IgD-negative memory B cell (primary cell): ENCODE measurements at regions not wholly inside any gene's neighbourhood (a gene's known extent, or its start where the extent isn't known, plus 50 kb on each side); places are given as distances from the start of the nearest gene placed in this dataset.

Source experiments
- H3K27ac Mint-ChIP-seq, 3 donors: one replicate each; pipeline ENCODE4 v1.8.0; 2020 to 2022; ENCODE audit warnings: mild to moderate bottlenecking in 3 of 3, mixed read lengths in 3 of 3, moderate library complexity in 1 of 3
- H3K27me3 Mint-ChIP-seq: one replicate; pipeline ENCODE4 v1.8.0; 2021; ENCODE audit warnings: mixed read lengths
- H3K36me3 Mint-ChIP-seq: one replicate; pipeline ENCODE4 v1.8.0; 2020; ENCODE audit warnings: mild to moderate bottlenecking, mixed read lengths
- H3K4me1 Mint-ChIP-seq, 3 donors: one replicate each; pipeline ENCODE4 v1.8.0; 2020 to 2022; ENCODE audit warnings: mixed read lengths in 3 of 3, mild to moderate bottlenecking in 1 of 3
- H3K4me3 Mint-ChIP-seq, 4 donors: one replicate each; pipeline ENCODE4 v1.8.0; 2020 to 2022; ENCODE audit warnings: mild to moderate bottlenecking in 4 of 4, mixed read lengths in 4 of 4, moderate library complexity in 3 of 4
- H3K9me3 Mint-ChIP-seq, 3 donors: one replicate each; pipeline ENCODE4 v1.8.0; 2020 to 2021; ENCODE audit warnings: mixed read lengths in 3 of 3, mild to moderate bottlenecking in 1 of 3

DNA sequence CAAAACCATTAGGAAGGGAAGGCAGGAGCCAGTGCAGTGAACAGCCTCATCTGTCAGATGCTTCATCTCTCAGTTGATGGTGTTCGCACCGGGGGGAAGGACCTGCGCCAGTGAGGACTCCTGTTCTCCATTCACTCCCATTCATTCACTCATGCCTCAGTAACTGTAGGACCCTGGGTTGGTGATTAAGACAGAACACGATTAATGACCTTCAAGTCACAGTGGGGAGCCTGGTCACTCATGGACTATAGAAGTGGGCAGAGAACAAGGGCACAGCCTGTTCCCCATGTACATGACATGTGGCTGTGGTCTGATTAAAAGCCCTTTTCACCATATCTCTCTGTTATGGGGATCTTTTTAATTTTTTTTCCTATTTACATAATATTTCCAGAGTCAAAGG, 113.3 kb downstream of the RPS12 start:
- Mint-ChIP-seq H3K36me3 (no peaks in the 10 kb centered on the region), H3K4me3 (no peak overlapping the region), H3K27me3 (peaks cover 7% of the 10 kb centered on the region), H3K9me3 (no peaks in the 10 kb centered on the region), H3K27ac (no peak overlapping the region), H3K4me1 (no peaks in the 10 kb centered on the region)

DNA sequence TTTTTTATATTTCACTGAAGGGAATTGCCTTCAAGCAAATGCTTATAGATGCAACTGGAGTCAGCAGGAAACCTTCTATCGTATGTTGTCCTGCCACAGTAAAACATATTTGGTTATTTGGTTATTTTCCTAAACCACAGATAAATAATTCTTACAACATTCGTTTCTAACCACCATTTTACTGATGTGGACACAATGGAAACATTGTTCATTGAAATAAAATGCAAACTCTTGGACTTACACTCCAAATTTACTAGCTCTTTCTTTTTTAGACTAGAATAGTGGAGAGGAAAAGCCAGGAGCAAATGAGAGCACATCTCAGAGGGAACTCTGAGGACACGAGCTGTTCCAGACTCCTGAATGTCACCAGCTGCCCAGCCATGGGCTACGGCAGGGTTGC, 114.8 kb downstream of the RPS12 start:
- H3K4me1 Mint-ChIP-seq: no peaks in the 10 kb centered on the region
- no peaks in the 10 kb centered on the region for H3K36me3 Mint-ChIP-seq
- no peak overlapping the region for H3K4me3 Mint-ChIP-seq
- peaks cover 14% of the 10 kb centered on the region for H3K27me3 Mint-ChIP-seq
- H3K9me3 Mint-ChIP-seq: no peaks in the 10 kb centered on the region
- no peak overlapping the region for H3K27ac Mint-ChIP-seq

DNA sequence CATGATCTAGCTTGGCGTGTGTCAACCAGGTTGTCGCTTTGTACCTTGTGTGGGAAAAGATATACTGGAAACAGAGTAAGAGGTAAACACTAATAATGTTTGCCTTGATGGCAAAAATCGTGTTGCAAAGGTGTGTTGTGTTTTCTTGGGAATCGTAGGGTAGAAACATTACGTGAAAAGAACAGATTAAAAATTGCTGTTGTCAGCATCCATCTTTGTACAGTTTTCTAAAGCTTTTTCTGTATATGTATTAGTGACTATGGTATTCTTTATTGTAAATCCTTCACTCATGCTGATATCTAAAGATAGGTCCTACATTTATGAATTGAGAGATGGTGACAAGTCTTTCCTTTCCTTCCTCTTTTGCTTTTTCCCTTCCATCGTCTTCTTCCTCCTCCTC, 116.9 kb downstream of the RPS12 start:
- Mint-ChIP-seq H3K36me3 (no peaks in the 10 kb centered on the region), H3K9me3 (no peaks in the 10 kb centered on the region), H3K27me3 (peaks cover 14% of the 10 kb centered on the region), H3K4me1 (no peaks in the 10 kb centered on the region), H3K4me3 (no peak overlapping the region), H3K27ac (no peak overlapping the region)

DNA sequence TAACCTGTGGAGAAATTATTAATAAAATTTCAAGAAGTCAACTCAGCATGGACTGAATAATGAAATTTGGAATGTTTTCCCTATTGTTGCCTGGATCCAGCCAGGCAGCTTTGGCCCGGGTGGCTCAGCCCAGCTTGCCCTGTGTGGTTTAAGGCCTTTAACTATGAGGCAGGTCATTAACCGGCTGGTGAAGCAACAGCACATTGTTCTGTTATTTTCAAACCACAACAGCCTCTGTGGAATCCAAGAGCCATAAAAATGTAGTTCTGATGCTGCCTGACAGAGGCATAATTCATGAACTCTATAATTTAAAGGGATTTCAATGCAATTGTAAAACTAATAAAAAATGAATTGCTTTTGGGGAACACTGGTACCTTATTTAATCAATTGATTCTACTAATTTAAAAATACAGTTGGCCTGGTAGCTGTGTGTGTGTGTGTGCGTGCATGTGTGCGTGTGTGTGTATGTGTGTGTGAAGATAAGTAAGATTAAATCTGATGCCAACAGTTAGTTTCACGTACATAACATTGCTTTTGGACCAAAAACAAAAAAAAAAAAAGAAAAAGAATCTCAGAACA, 117.7 kb downstream of the RPS12 start:
- Mint-ChIP-seq H3K4me3 (no peak overlapping the region), H3K9me3 (no peaks in the 10 kb centered on the region), H3K27ac (peak overlapping the region in 1 of 3 donors; percentile 21), H3K4me1 (no peaks in the 10 kb centered on the region), H3K36me3 (no peaks in the 10 kb centered on the region), H3K27me3 (peaks cover 14% of the 10 kb centered on the region)

DNA sequence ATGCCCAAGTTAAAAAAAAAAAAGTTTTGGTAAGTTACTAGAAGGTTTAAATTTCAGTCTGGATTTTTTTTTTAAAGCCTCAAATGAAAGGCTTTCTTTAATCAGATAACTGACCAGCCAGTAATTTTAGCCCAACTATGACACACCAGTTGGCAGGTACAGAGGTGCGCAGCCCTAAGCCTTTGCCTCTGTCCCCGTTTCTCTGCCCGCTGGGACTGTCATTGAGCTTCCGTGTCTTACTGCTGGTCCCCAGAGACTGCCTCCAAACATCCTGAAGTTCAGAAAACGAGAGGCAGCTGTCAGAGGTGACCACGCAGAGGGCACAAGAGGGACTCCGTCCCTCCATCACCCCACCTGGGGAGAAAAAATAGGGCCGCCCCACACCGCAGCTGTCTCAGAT, 118.2 kb downstream of the RPS12 start:
- Mint-ChIP-seq H3K9me3 (no peaks in the 10 kb centered on the region), H3K4me1 (peaks cover 0 to under 1% (median 0%) of the 10 kb centered on the region in 3 donors), H3K36me3 (no peaks in the 10 kb centered on the region), H3K27me3 (peaks cover 16% of the 10 kb centered on the region), H3K4me3 (no peak overlapping the region), H3K27ac (no peak overlapping the region)

DNA sequence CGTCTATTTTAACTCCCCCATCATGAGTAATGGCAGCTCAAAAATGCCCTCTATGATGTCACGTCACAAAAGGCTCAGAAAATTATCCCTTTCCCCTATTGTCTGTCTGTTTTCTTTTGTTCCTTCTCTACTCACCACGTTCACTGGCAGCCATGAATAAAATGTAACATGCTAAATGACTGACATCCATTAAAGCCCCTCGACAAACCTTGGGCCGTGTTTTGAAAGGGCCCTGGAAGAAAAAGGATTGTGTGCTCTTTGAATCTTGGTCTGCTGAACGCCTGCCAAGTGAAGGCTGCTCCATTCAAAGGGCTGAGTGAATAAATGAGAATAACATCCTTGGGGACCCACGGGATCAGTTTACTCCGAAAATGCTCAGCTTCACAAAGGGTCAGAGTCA, 118.7 kb downstream of the RPS12 start:
- Mint-ChIP-seq H3K4me1 (peaks cover 0 to 2% (median 0%) of the 10 kb centered on the region in 3 donors), H3K4me3 (no peak overlapping the region), H3K27me3 (peaks cover 16% of the 10 kb centered on the region), H3K9me3 (no peaks in the 10 kb centered on the region), H3K36me3 (no peaks in the 10 kb centered on the region), H3K27ac (no peak overlapping the region)

DNA sequence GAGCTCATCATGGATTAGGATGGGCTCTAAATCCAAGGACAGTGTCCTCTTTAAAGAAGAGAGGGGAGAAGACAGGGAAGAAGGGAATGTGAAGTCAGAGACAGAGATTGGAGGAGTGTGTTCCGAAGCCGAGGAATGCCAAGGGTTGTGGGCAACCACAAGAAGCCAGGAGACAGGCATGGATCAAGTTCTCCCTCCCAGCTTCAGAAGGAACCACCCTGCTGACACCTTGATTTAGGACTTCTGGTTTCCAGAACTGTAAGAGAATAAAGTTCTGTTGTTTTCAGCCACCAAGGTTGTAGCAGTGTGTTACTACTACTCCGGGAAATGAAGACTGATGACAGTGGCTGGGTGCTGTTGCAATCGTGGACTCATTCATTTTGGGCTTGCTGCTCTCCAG, 120.1 kb downstream of the RPS12 start:
- peaks cover 0 to 7% (median 5%) of the 10 kb centered on the region in 3 donors for H3K9me3 Mint-ChIP-seq
- no peaks in the 10 kb centered on the region for H3K36me3 Mint-ChIP-seq
- H3K4me1 Mint-ChIP-seq: peaks cover 0 to 2% (median 0%) of the 10 kb centered on the region in 3 donors
- no peak overlapping the region for H3K27ac Mint-ChIP-seq
- H3K27me3 Mint-ChIP-seq: peaks cover 14% of the 10 kb centered on the region
- H3K4me3 Mint-ChIP-seq: no peak overlapping the region

DNA sequence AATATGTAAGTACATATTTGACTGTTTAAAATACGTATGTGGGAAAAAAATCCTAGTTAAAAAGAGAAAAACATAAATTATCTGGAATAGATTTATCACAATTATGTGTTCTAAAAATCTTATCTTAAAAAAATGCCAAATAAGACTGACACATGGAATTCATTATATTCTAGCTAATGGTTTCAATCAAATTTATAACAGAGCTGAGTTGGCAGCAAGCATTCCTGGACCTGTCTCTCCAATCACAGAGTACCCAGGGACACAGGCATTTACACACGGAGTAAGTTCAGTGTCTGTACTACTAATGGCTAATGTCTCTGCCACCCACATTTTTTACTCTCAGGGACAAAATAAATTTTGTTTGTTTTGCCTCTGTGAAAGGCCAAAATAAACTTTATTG, 122.3 kb downstream of the RPS12 start:
- peaks cover 13% of the 10 kb centered on the region for H3K27me3 Mint-ChIP-seq
- peaks cover 0 to 2% (median 0%) of the 10 kb centered on the region in 3 donors for H3K4me1 Mint-ChIP-seq
- peaks cover 0 to 7% (median 5%) of the 10 kb centered on the region in 3 donors for H3K9me3 Mint-ChIP-seq
- no peak overlapping the region for H3K27ac Mint-ChIP-seq
- H3K4me3 Mint-ChIP-seq: no peak overlapping the region
- no peaks in the 10 kb centered on the region for H3K36me3 Mint-ChIP-seq

DNA sequence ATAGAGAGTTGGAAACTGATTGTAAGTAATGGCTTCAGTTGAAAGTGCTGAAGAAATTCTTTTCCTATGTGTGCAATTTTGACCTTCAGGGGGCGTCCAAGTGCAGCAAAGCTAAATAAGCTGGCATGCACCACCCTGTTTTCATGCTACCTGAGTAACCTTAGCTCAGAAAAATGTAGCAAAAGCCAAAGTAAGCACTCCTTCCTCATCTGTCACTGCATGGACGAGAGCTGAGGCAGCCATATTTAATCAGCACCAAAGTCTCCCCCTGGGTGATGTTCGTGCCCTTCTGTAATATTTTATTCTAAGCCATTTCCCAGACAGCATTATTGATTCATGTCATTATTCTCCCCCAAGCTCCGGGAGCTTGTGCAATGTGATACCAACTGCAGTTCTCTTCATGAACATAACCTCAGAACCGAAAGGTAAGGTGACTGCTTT, 123.1 kb downstream of the RPS12 start:
- peaks cover 13% of the 10 kb centered on the region for H3K27me3 Mint-ChIP-seq
- H3K9me3 Mint-ChIP-seq: peaks cover 0 to 7% (median 5%) of the 10 kb centered on the region in 3 donors
- H3K4me1 Mint-ChIP-seq: peaks cover 0 to 2% (median 0%) of the 10 kb centered on the region in 3 donors
- H3K27ac Mint-ChIP-seq: no peak overlapping the region
- H3K4me3 Mint-ChIP-seq: no peak overlapping the region
- no peaks in the 10 kb centered on the region for H3K36me3 Mint-ChIP-seq

DNA sequence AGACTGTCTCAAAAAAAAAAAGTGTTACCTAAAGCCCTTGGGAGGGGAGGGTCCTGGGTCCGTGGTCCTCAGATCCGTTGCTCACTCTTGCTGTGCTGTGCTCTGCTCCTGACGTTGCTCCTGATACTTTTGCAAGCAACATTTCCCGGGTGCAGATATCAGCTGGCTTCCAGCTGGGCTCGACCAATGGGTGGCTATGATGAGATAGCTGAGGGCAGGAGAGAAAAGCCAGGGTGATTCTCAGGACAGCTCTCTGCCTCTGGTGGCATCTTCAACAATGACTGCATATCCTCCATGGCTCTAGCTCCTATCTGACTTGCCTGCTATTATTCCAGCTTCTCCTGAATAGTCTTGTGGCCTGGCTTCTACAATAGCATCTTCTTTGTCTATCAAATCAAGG, 134.5 kb downstream of the RPS12 start:
- no peaks in the 10 kb centered on the region for H3K9me3 Mint-ChIP-seq
- H3K27me3 Mint-ChIP-seq: peaks cover 5% of the 10 kb centered on the region
- H3K4me3 Mint-ChIP-seq: no peak overlapping the region
- no peaks in the 10 kb centered on the region for H3K36me3 Mint-ChIP-seq
- H3K4me1 Mint-ChIP-seq: no peaks in the 10 kb centered on the region
- no peak overlapping the region for H3K27ac Mint-ChIP-seq

DNA sequence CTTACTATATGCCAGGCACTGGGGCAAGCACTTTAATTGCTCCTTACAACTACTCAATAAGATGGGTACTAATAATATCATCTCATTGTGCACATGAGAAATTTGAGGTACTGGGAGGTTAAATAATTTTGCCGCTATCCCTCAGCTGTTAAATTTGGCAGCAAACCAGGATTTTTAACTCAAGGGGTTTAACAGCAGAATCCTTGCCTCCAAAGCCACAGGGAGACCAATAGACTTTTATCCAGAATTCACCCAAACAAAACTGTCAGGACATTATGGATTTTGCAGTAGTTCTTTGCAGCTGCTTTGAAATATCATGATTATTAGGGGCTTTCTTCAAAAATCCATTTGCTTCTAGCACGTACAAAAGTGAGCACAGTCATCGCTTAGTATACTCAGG, 136.2 kb downstream of the RPS12 start:
- Mint-ChIP-seq H3K36me3 (no peaks in the 10 kb centered on the region), H3K4me1 (no peaks in the 10 kb centered on the region), H3K27me3 (peaks cover 1% of the 10 kb centered on the region), H3K9me3 (no peaks in the 10 kb centered on the region), H3K27ac (no peak overlapping the region), H3K4me3 (no peak overlapping the region)

DNA sequence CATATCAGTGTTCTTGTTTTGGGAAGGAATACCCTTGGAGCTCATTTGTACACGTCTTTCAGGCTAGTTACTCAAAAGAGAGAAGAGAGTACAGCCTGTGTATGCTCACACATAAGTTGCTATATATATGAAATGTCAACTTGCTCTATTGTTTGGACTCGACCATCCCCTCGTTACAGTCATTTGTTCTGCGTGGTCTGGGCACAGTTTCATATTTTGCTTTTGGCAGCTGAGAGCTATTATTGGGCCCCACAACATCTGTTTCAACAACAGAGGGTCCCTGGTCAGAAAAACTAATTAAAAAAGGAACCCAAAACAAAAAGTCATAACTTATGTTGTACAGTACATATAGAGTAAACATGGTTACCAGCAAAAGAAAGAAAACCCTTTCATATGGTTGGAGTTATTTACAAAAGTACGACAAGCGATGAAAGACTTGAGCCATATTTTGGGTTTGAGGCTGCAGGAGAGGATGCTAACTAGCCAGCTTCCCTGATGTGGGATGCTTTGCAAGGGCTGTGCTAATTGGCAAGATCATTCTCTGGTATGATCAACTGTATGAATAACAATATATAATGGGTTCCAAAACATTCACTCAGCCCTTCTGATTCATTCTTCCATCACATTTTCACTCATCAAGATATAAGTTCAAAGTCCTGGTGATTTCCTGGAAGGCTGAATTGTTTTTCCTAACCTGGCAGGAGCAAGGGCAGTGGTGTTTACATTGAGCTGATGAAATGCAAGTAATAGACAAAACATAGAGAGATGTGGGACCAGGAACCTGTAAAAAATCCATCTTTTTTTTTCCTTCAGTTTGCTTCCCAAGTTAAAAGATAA, 137.9 kb downstream of the RPS12 start:
- Mint-ChIP-seq H3K9me3 (no peaks in the 10 kb centered on the region), H3K4me1 (no peaks in the 10 kb centered on the region), H3K27ac (no peak overlapping the region), H3K27me3 (peaks cover 1% of the 10 kb centered on the region), H3K4me3 (no peak overlapping the region), H3K36me3 (no peaks in the 10 kb centered on the region)

DNA sequence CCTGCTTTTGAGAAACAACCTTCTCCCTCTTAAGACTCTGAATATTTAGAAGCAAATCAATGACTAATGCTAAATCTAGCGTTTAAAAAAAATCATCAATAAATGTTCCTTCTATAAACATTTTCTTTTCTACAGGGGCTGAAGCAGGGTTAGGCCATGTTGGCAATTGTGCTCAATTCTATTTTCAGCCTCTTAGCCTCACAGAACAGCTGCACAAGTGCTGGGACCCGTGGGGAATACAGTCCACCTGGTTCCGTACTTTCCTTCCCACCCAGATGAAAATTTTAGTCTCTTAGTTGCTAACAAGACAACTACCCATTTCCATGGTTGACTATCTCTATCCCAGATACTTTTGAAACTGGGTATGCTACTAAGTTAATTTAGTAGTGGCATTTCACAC, 138.6 kb downstream of the RPS12 start:
- H3K4me1 Mint-ChIP-seq: no peaks in the 10 kb centered on the region
- no peaks in the 10 kb centered on the region for H3K36me3 Mint-ChIP-seq
- no peaks in the 10 kb centered on the region for H3K9me3 Mint-ChIP-seq
- peaks cover 8% of the 10 kb centered on the region for H3K27me3 Mint-ChIP-seq
- H3K27ac Mint-ChIP-seq: no peak overlapping the region
- no peak overlapping the region for H3K4me3 Mint-ChIP-seq

DNA sequence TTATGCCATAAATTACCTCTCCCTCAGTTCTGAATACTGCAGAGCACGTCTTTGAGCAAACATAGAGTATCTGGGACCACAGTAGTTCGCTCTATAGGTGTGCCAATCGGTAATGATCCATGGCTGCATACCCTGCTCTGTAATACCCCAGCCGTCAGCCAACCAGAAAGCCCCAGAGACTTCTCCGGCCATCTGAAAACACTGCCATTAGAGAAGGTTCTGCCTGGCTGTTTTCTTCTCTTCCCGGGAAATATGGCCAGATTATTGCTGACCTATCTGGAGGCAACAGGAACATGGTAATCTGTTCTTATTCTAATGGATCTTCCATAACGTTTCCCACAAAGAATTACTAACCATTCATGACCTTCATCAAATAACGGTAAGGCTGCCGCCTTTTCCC, 139.9 kb downstream of the RPS12 start:
- no peak overlapping the region for H3K4me3 Mint-ChIP-seq
- peaks cover 0 to 3% (median 3%) of the 10 kb centered on the region in 3 donors for H3K4me1 Mint-ChIP-seq
- H3K36me3 Mint-ChIP-seq: no peaks in the 10 kb centered on the region
- no peaks in the 10 kb centered on the region for H3K9me3 Mint-ChIP-seq
- no peak overlapping the region for H3K27ac Mint-ChIP-seq
- H3K27me3 Mint-ChIP-seq: peaks cover 10% of the 10 kb centered on the region

DNA sequence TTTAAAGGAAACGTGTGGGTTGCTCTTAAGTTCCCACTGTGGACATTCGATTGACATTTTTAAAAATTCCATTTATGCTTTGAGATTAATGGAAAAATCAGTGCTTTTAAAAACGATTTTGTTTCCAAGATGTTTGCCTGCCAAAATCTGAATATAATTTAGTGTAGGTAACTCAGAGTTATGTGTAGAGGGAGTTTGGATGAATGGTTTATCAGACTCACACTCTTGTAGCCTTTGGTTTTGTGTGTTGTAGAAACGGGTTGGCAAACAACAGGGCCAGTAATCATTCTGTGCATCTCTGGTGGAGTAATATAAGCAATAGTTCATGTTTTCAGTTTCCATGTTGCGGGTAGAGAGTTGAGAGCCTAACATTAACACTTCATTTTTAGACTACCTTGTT, 140.6 kb downstream of the RPS12 start:
- Mint-ChIP-seq H3K9me3 (no peaks in the 10 kb centered on the region), H3K27ac (no peak overlapping the region), H3K36me3 (no peaks in the 10 kb centered on the region), H3K4me1 (peaks cover 0 to 4% (median 4%) of the 10 kb centered on the region in 3 donors), H3K4me3 (no peak overlapping the region), H3K27me3 (peaks cover 10% of the 10 kb centered on the region)
